ENCODE measurements at regions not wholly inside any gene's neighbourhood (a gene's known extent, or its start where the extent isn't known, plus 50 kb on each side); places are given as distances from the start of the nearest gene placed in this dataset.

GRCh38 chr15:95439922-95440376 lies 890.6 kb upstream of the NR2F2 start:
- H3K9ac ChIP-seq (ENCODE audit: insufficient read length, low read depth): no peak overlapping the region
- TF ChIP-seq SUZ12 (IDR thresholded peaks at IDR 0.05; ENCODE audit: extremely low read depth, insufficient read depth, insufficient read length) (no peak), ZNF274 (IDR thresholded peaks at IDR 0.05; ENCODE audit: low read depth, low read length) (no peak)
- no peaks in the 10 kb centered on the region for H3K4me1 ChIP-seq (ENCODE audit: insufficient read depth, insufficient read length)
- no peak for DNase-seq (ENCODE audit: low read depth, low spot score)
- no peaks in the 10 kb centered on the region for H3K36me3 ChIP-seq (ENCODE audit: insufficient read depth, insufficient read length, low read length)
- no peak overlapping the region for H3K4me3 ChIP-seq (ENCODE audit: insufficient read length, low read depth)
- H3K9me3 ChIP-seq (ENCODE audit: insufficient read depth, low read length): no peaks in the 10 kb centered on the region
- H3K27me3 ChIP-seq (ENCODE audit: insufficient read depth, insufficient read length): no peaks in the 10 kb centered on the region

DNA sequence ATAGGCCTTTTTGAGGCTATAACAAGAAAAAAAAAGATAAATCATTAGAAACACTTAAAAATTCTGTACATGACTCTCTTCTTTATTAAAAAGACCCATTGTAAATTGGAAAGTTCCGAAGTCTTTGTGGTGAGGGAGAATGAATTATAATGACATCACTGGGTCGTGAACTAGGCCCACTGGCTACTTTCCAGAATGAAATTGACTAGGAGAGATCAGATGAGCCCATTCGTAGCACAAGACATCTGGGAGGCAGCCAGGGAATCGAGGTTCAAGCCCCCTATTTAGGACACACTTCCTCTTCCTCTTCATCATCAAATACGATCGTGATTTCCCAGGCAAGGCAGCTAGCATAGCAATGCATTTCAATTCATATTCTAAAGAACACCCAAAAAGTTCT lies 889.8 kb upstream of the NR2F2 start:
- no peak overlapping the region for H3K4me3 ChIP-seq (ENCODE audit: insufficient read length, low read depth)
- no peak overlapping the region for H3K9ac ChIP-seq (ENCODE audit: insufficient read length, low read depth)
- no peaks in the 10 kb centered on the region for H3K36me3 ChIP-seq (ENCODE audit: insufficient read depth, insufficient read length, low read length)
- H3K9me3 ChIP-seq (ENCODE audit: insufficient read depth, low read length): no peaks in the 10 kb centered on the region
- no peaks in the 10 kb centered on the region for H3K4me1 ChIP-seq (ENCODE audit: insufficient read depth, insufficient read length)
- no peak for TF ChIP-seq SUZ12 (IDR thresholded peaks at IDR 0.05; ENCODE audit: extremely low read depth, insufficient read depth, insufficient read length)
- TF ChIP-seq YY1 (IDR thresholded peaks at IDR 0.05; ENCODE audit: insufficient read depth, insufficient read length): no peak
- TF ChIP-seq ZNF274 (IDR thresholded peaks at IDR 0.05; ENCODE audit: low read depth, low read length): no peak
- no peak for DNase-seq (ENCODE audit: low read depth, low spot score)
- H3K27me3 ChIP-seq (ENCODE audit: insufficient read depth, insufficient read length): no peaks in the 10 kb centered on the region

DNA sequence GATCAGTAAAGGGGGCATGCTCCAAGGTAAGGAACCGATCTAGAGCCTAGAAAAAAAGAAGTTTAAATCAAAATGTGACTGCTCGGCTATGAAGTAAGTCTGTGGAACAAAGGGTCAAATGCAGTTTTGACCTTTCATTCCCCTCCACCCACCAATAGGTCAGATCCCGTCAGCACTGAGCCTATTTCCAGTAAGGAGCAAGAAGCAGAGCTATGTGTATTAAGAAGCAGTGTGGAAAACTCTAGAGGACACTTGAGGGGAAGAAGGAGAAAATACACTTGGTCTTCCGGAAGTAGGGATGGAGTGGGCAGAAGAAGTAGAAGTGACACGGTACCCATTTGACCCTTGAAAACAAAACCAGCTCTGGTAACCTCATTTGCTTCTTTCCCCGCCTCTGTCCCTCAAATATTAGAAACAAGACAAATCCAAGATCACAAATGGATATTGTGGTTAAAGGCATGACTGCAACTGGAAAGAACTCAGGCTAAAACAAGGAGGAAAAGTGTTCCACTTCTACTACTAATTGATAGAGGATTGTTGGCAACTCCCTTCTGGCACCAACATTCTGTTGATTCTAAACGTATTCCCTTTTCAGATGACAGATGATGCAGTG lies 888.3 kb upstream of the NR2F2 start:
- Histone ChIP-seq H3K27me3 (ENCODE audit: insufficient read depth, insufficient read length) (no peaks in the 10 kb centered on the region), H3K9me3 (ENCODE audit: insufficient read depth, low read length) (no peaks in the 10 kb centered on the region), H3K9ac (ENCODE audit: insufficient read length, low read depth) (no peak overlapping the region), H3K4me1 (ENCODE audit: insufficient read depth, insufficient read length) (no peaks in the 10 kb centered on the region), H3K4me3 (ENCODE audit: insufficient read length, low read depth) (no peak overlapping the region), H3K36me3 (ENCODE audit: insufficient read depth, insufficient read length, low read length) (no peaks in the 10 kb centered on the region)
- TF ChIP-seq ZNF274 (IDR thresholded peaks at IDR 0.05; ENCODE audit: low read depth, low read length) (no peak), YY1 (IDR thresholded peaks at IDR 0.05; ENCODE audit: insufficient read depth, insufficient read length) (no peak), SUZ12 (IDR thresholded peaks at IDR 0.05; ENCODE audit: extremely low read depth, insufficient read depth, insufficient read length) (no peak)
- no peak for DNase-seq (ENCODE audit: low read depth, low spot score)

DNA sequence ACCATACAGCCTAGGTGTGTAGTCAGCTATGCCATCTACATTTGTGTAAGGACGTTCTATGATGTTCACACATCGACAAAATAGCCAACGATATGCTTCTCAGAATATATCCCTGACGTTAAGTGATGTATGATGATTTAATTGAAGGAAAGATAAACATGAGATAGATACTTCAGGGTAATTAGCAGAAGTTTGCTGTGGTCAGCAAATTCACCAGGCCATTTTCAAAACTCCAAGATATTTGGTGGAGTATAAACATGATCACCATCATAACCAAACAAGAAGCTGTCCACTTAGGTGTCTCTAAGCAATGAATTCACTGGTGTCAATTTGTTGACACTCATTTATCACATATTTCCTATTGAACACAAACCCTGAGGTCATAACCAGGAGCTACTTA lies 885.6 kb upstream of the NR2F2 start:
- no peak for TF ChIP-seq SUZ12 (IDR thresholded peaks at IDR 0.05; ENCODE audit: extremely low read depth, insufficient read depth, insufficient read length)
- no peak for TF ChIP-seq YY1 (IDR thresholded peaks at IDR 0.05; ENCODE audit: insufficient read depth, insufficient read length)
- TF ChIP-seq ZNF274 (IDR thresholded peaks at IDR 0.05; ENCODE audit: low read depth, low read length): no peak
- Histone ChIP-seq H3K27me3 (ENCODE audit: insufficient read depth, insufficient read length) (no peaks in the 10 kb centered on the region), H3K9me3 (ENCODE audit: insufficient read depth, low read length) (no peaks in the 10 kb centered on the region), H3K4me1 (ENCODE audit: insufficient read depth, insufficient read length) (no peaks in the 10 kb centered on the region), H3K9ac (ENCODE audit: insufficient read length, low read depth) (no peak overlapping the region), H3K36me3 (ENCODE audit: insufficient read depth, insufficient read length, low read length) (no peaks in the 10 kb centered on the region), H3K4me3 (ENCODE audit: insufficient read length, low read depth) (no peak overlapping the region)
- no peak for DNase-seq (ENCODE audit: low read depth, low spot score)

- no peak for DNase-seq (ENCODE audit: low read depth, low spot score)
- Histone ChIP-seq H3K9me3 (ENCODE audit: insufficient read depth, low read length) (no peaks in the 10 kb centered on the region), H3K4me1 (ENCODE audit: insufficient read depth, insufficient read length) (no peaks in the 10 kb centered on the region), H3K4me3 (ENCODE audit: insufficient read length, low read depth) (no peak overlapping the region), H3K36me3 (ENCODE audit: insufficient read depth, insufficient read length, low read length) (no peaks in the 10 kb centered on the region), H3K9ac (ENCODE audit: insufficient read length, low read depth) (no peak overlapping the region), H3K27me3 (ENCODE audit: insufficient read depth, insufficient read length) (no peaks in the 10 kb centered on the region)
- TF ChIP-seq SUZ12 (IDR thresholded peaks at IDR 0.05; ENCODE audit: extremely low read depth, insufficient read depth, insufficient read length) (no peak), ZNF274 (IDR thresholded peaks at IDR 0.05; ENCODE audit: low read depth, low read length) (no peak), YY1 (IDR thresholded peaks at IDR 0.05; ENCODE audit: insufficient read depth, insufficient read length) (no peak)
These were observed 883.6 kb upstream of the NR2F2 start for GRCh38 chr15:95446854-95447253.

DNA sequence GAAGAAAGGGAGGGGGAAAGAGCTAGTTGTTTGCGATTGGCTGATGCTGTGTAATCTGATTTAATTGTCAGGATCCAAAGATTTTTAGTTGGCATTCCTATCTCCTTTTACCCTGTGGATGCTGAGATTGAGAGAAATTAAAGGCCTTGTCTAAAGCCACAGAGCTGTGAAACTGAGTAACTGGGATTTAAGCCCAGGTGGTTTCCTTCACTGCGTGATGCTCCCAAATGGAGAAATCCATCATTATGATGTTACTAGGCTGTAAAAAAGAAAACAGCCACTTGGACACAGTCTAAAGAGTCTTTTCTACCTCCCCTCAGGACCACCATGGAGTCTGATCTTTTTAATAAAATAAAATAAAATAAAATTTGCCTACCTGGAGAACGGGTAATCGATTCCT lies 883.0 kb upstream of the NR2F2 start:
- H3K27me3 ChIP-seq (ENCODE audit: insufficient read depth, insufficient read length): no peaks in the 10 kb centered on the region
- H3K36me3 ChIP-seq (ENCODE audit: insufficient read depth, insufficient read length, low read length): no peaks in the 10 kb centered on the region
- no peaks in the 10 kb centered on the region for H3K9me3 ChIP-seq (ENCODE audit: insufficient read depth, low read length)
- no peak overlapping the region for H3K9ac ChIP-seq (ENCODE audit: insufficient read length, low read depth)
- no peaks in the 10 kb centered on the region for H3K4me1 ChIP-seq (ENCODE audit: insufficient read depth, insufficient read length)
- no peak overlapping the region for H3K4me3 ChIP-seq (ENCODE audit: insufficient read length, low read depth)
- no peak for DNase-seq (ENCODE audit: low read depth, low spot score)
- no peak for TF ChIP-seq ZNF274 (IDR thresholded peaks at IDR 0.05; ENCODE audit: low read depth, low read length)
- TF ChIP-seq SUZ12 (IDR thresholded peaks at IDR 0.05; ENCODE audit: extremely low read depth, insufficient read depth, insufficient read length): no peak
- TF ChIP-seq YY1 (IDR thresholded peaks at IDR 0.05; ENCODE audit: insufficient read depth, insufficient read length): no peak

DNA sequence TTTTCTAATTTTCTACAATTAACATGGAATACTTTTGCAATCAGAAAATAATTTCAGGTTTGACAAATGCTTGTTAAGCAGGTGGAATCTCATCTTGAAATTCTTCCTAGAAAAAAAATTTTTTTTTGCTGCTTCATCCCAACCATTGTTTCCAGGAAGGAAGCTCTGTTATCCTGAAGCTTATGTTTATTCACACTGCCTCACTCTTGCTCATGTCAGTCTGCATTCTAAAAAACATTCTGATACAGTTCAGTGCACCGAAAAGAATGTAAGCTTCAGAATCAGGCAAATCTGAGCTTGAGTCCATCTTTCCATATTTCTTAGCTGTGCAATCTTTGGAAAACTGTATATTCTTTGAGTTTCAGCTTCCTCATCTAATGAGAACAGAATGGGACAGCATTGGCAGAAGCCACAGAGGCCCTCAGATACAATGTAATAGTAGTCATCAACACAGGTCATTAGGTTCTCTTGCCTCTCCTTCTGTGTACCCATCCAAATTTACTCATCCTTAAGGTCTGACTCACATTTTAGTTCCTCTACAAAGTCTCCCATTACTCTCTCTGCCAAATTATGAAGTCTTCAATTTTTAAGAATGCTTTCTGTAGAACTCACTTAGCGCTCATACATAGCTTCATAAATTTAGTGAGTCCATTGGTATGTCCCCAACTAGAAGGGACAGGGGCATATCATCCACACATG lies 881.8 kb upstream of the NR2F2 start:
- TF ChIP-seq SUZ12 (IDR thresholded peaks at IDR 0.05; ENCODE audit: extremely low read depth, insufficient read depth, insufficient read length) (no peak), YY1 (IDR thresholded peaks at IDR 0.05; ENCODE audit: insufficient read depth, insufficient read length) (no peak), ZNF274 (IDR thresholded peaks at IDR 0.05; ENCODE audit: low read depth, low read length) (no peak)
- no peaks in the 10 kb centered on the region for H3K36me3 ChIP-seq (ENCODE audit: insufficient read depth, insufficient read length, low read length)
- no peak overlapping the region for H3K9ac ChIP-seq (ENCODE audit: insufficient read length, low read depth)
- H3K27me3 ChIP-seq (ENCODE audit: insufficient read depth, insufficient read length): no peaks in the 10 kb centered on the region
- no peak overlapping the region for H3K4me3 ChIP-seq (ENCODE audit: insufficient read length, low read depth)
- H3K9me3 ChIP-seq (ENCODE audit: insufficient read depth, low read length): no peaks in the 10 kb centered on the region
- H3K4me1 ChIP-seq (ENCODE audit: insufficient read depth, insufficient read length): no peaks in the 10 kb centered on the region
- DNase-seq (ENCODE audit: low read depth, low spot score): no peak
